MM.1S (cell line): ENCODE measurements at regions not wholly inside any gene's neighbourhood (a gene's known extent, or its start where the extent isn't known, plus 50 kb on each side); places are given as distances from the start of the nearest gene placed in this dataset.

Experiments
- DNase-seq: peaks from one replicate; pipeline ENCODE4 v3.0.0-alpha.2; 2015
- H2AFZ ChIP-seq: fragments of 300-600 bp; sonication (generic); 2 replicates; pipeline ENCODE4 v1.6.0; 2016; ENCODE audit warnings: antibody characterized with exemption, low read length
- H3F3A ChIP-seq: fragments of 300-600 bp; sonication (generic); 2 replicates; pipeline ENCODE4 v1.6.1; 2016; ENCODE audit warnings: mild to moderate bottlenecking, antibody characterized with exemption, low read length, moderate library complexity, mixed read lengths; ENCODE audit not compliant: insufficient read depth
- H3K27ac ChIP-seq: fragments of 300-600 bp; sonication (generic); 2 replicates; pipeline ENCODE4 v1.5.1; 2016; ENCODE audit warnings: mild to moderate bottlenecking, low read length
- H3K27me3 ChIP-seq: fragments of 300-600 bp; sonication (generic); replicated peaks from 2 replicates; pipeline ENCODE4 v1.6.0; 2016; ENCODE audit warnings: low read length; ENCODE audit not compliant: insufficient read depth
- H3K36me3 ChIP-seq: fragments of 300-600 bp; sonication (generic); replicated peaks from 2 replicates; pipeline ENCODE4 v1.6.1; 2016; ENCODE audit warnings: mild to moderate bottlenecking, low read length, mixed read lengths; ENCODE audit not compliant: insufficient read depth
- H3K4me1 ChIP-seq: fragments of 300-600 bp; sonication (generic); 2 replicates; pipeline ENCODE4 v1.6.1; 2016; ENCODE audit warnings: low read length, mixed read lengths
- H3K4me2 ChIP-seq: fragments of 300-600 bp; sonication (generic); 2 replicates; pipeline ENCODE4 v1.6.0; 2016; ENCODE audit warnings: low read depth, low read length
- H3K4me3 ChIP-seq: fragments of 300-600 bp; sonication (generic); 2 replicates; pipeline ENCODE4 v1.5.1; 2016; ENCODE audit warnings: low read length, mixed read lengths
- H3K79me2 ChIP-seq: fragments of 300-600 bp; sonication (generic); 2 replicates; pipeline ENCODE4 v1.6.1; 2016; ENCODE audit warnings: mixed run types, low read length, mixed read lengths
- H3K9ac ChIP-seq: fragments of 300-600 bp; sonication (generic); 2 replicates; pipeline ENCODE4 v1.6.1; 2016; ENCODE audit warnings: low read length, mixed read lengths
- H3K9me2 ChIP-seq: fragments of 300-600 bp; sonication (generic); replicated peaks from 2 replicates; pipeline ENCODE4 v1.6.1; 2016; ENCODE audit warnings: mild to moderate bottlenecking, low read length, mixed read lengths; ENCODE audit not compliant: insufficient read depth
- H3K9me3 ChIP-seq: fragments of 300-600 bp; sonication (generic); replicated peaks from 2 replicates; pipeline ENCODE4 v1.6.1; 2016; ENCODE audit warnings: mild to moderate bottlenecking, low read length, mixed read lengths; ENCODE audit not compliant: insufficient read depth
- H4K20me1 ChIP-seq: fragments of 300-600 bp; sonication (generic); 2 replicates; pipeline ENCODE4 v1.6.1; 2016; ENCODE audit warnings: mild to moderate bottlenecking, low read length, moderate library complexity, mixed read lengths; ENCODE audit not compliant: insufficient read depth
- EZH2 ChIP-seq: fragments of 300-600 bp; sonication (generic); optimal IDR thresholded peaks from 2 replicates; pipeline ENCODE3; 2017; ENCODE audit warnings: low read depth, mild to moderate bottlenecking, antibody characterized with exemption, low read length, mixed read lengths
- EZH2phosphoT487 ChIP-seq: fragments of 300-600 bp; sonication (generic); IDR thresholded peaks from 2 replicates; pipeline ENCODE4 v1.6.1; 2018; ENCODE audit warnings: antibody characterized with exemption, low read length
- TF ChIP-seq, protein P1 (sequence below): fragments of 300-600 bp; sonication (generic); IDR thresholded peaks from 2 replicates; pipeline ENCODE4 v1.5.1; 2016; ENCODE audit warnings: antibody characterized with exemption, low read length, mixed read lengths

DNA sequence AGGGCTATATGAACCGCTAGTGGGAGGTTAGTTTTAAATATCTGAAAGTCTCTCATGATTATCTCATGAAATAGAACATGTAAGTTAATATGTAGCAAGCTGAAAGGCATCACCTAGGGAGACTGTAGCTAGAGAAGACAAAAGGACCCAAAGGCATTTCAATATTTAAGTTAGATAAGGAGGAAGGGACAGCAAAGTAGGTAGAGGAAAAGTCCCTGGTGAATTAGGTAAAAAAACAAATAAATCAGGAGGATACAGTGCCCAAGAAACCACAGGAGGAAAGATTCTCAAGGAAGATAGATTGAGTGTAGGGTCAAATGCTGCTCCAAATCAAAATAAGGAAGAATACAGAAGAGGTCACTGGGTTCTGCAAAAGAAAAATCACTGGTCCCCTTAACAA lies 175.5 kb downstream of the GASK1B start:
- Histone ChIP-seq H3K79me2 (no peaks in the 10 kb centered on the region), H3F3A (no peaks in the 10 kb centered on the region), H2AFZ (no peak overlapping the region), H3K36me3 (no peaks in the 10 kb centered on the region), H4K20me1 (no peaks in the 10 kb centered on the region), H3K9me2 (no peaks in the 10 kb centered on the region), H3K4me2 (no peak overlapping the region), H3K4me3 (no peak overlapping the region), H3K27ac (no peak overlapping the region), H3K27me3 (no peaks in the 10 kb centered on the region), H3K9me3 (no peaks in the 10 kb centered on the region), H3K4me1 (no peaks in the 10 kb centered on the region), H3K9ac (no peak overlapping the region)
- TF ChIP-seq, protein P1, sequence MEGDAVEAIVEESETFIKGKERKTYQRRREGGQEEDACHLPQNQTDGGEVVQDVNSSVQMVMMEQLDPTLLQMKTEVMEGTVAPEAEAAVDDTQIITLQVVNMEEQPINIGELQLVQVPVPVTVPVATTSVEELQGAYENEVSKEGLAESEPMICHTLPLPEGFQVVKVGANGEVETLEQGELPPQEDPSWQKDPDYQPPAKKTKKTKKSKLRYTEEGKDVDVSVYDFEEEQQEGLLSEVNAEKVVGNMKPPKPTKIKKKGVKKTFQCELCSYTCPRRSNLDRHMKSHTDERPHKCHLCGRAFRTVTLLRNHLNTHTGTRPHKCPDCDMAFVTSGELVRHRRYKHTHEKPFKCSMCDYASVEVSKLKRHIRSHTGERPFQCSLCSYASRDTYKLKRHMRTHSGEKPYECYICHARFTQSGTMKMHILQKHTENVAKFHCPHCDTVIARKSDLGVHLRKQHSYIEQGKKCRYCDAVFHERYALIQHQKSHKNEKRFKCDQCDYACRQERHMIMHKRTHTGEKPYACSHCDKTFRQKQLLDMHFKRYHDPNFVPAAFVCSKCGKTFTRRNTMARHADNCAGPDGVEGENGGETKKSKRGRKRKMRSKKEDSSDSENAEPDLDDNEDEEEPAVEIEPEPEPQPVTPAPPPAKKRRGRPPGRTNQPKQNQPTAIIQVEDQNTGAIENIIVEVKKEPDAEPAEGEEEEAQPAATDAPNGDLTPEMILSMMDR = no peak
- TF ChIP-seq EZH2 (no peak), EZH2phosphoT487 (no peak)
- DNase-seq = no peak

DNA sequence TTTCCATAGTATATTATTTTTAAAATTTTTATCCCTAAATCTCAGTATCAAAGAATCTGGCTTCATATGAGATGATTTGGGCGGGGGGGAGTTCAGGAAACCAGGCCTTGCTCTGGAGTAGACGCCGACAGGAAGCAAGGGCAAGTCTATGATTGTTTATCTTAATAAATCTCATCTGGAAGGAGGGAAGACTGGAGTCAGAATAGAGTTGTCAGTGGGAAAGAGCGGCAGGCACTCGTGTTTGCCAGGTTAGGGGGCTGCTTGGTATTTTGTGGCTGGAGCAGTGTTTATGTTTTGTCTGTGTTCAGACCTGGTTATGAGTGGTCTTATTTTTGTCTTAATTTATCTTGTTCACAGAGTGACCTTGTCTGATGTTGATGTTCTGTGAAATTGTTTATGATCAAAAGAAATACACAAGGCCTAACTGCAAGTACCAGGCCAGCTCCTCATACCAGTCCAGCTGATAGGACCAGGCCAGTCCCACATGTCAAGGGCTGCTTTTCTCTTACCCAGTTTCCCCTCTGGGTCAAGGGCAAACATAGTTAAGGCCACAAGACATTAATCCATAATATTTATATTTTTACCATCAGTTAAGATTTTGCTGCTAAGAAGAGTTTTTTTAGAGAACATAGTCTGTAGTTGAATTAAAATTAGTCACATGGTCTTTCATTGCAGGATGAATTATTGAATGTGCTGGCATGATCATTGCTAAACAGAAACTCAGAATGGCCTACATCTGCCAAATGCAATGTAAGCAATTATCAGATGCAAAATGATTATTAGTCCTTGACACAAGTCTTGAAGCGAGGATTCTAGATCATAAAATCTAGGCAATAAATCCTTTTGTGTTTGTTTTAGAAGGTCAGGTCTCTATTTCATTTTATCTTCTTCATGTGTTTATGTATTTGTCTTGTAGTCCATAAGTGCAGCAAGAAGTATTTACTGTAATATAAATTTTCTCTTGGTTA lies 176.5 kb downstream of the GASK1B start:
- Histone ChIP-seq H3K27ac (no peak overlapping the region), H3K9me2 (no peaks in the 10 kb centered on the region), H3K4me3 (no peak overlapping the region), H3K4me2 (no peak overlapping the region), H3K9me3 (no peaks in the 10 kb centered on the region), H3K79me2 (no peaks in the 10 kb centered on the region), H3K27me3 (no peaks in the 10 kb centered on the region), H3K36me3 (no peaks in the 10 kb centered on the region), H2AFZ (no peak overlapping the region), H4K20me1 (no peaks in the 10 kb centered on the region), H3F3A (no peaks in the 10 kb centered on the region), H3K9ac (no peak overlapping the region), H3K4me1 (no peaks in the 10 kb centered on the region)
- DNase-seq = no peak
- no peak for TF ChIP-seq EZH2phosphoT487
- TF ChIP-seq, protein P1 = no peak
- no peak for TF ChIP-seq EZH2

DNA sequence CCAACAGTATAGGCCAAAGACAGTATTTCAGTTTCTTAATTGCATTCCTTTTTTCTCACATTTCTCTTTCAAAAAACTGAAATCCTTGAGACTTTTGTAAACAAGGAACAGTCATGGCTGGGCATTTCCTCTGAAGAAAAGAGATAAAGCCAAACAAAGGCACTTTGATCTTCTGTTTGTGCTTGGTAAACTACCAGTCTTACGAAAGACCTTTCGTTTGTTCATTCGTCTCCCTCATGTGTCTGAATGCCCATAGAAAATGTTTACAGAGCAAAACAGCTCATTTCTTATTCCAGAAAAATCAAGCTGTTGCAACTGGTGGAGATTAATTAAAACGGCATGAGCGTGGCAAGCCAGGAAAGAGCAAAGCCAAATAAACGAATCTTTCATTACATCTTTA lies 178.0 kb downstream of the GASK1B start:
- Histone ChIP-seq H3K36me3 (no peaks in the 10 kb centered on the region), H4K20me1 (no peaks in the 10 kb centered on the region), H3K4me1 (no peaks in the 10 kb centered on the region), H3K4me3 (no peak overlapping the region), H2AFZ (no peak overlapping the region), H3K9me3 (no peaks in the 10 kb centered on the region), H3K9me2 (no peaks in the 10 kb centered on the region), H3K79me2 (no peaks in the 10 kb centered on the region), H3K9ac (no peak overlapping the region), H3K27ac (no peak overlapping the region), H3K4me2 (no peak overlapping the region), H3F3A (no peaks in the 10 kb centered on the region), H3K27me3 (no peaks in the 10 kb centered on the region)
- no peak for DNase-seq
- TF ChIP-seq EZH2 = no peak
- TF ChIP-seq EZH2phosphoT487 = no peak
- TF ChIP-seq, protein P1 = no peak
